Activated naive CD4-positive, alpha-beta T cell treated with anti-CD3 and anti-CD28 coated beads, Interleukin-2, amount 50 U/mL, for 72 hours (primary cell): ENCODE measurements at regions not wholly inside any gene's neighbourhood (a gene's known extent, or its start where the extent isn't known, plus 50 kb on each side); places are given as distances from the start of the nearest gene placed in this dataset.

Experiments
- ATAC-seq, 2 donors: fragments of 150-1000 bp; cut with Tn5 transposase; 2 replicates each; pipeline ENCODE4 v1.10.0; 2021; ENCODE audit warnings: mild to moderate bottlenecking in 2 of 2, moderate library complexity in 2 of 2
- DNase-seq, 2 donors: peaks; one replicate each; pipeline ENCODE4 v3.0.0; 2021 to 2022; ENCODE audit warnings: low spot score in 2 of 2
- H3K27ac Mint-ChIP-seq, 2 donors: one replicate each; pipeline ENCODE4 v1.8.0; 2022; ENCODE audit warnings: mild to moderate bottlenecking in 2 of 2, mixed read lengths in 2 of 2
- H3K36me3 Mint-ChIP-seq, 2 donors: one replicate each; pipeline ENCODE4 v1.8.0; 2022; ENCODE audit warnings: mixed read lengths in 2 of 2
- H3K9me3 Mint-ChIP-seq, 2 donors: one replicate each; pipeline ENCODE4 v1.8.0; 2022; ENCODE audit warnings: mixed read lengths in 2 of 2

- ATAC-seq (no peak), DNase-seq (no peak)
- Mint-ChIP-seq H3K27ac (no peak overlapping the region), H3K36me3 (no peaks in the 10 kb centered on the region), H3K9me3 (no peaks in the 10 kb centered on the region)
Observed at GRCh38 chr11:116244889-116245288, 527.9 kb downstream of the BUD13 start.

- H3K9me3 Mint-ChIP-seq, result no peaks in the 10 kb centered on the region
- ATAC-seq (no peak), DNase-seq (no peak)
- no peaks in the 10 kb centered on the region for H3K36me3 Mint-ChIP-seq
- H3K27ac Mint-ChIP-seq, result no peak overlapping the region
Observed at GRCh38 chr11:116244439-116244838, 528.3 kb downstream of the BUD13 start.

- DNase-seq (no peak), ATAC-seq (no peak)
- Mint-ChIP-seq H3K36me3 (no peaks in the 10 kb centered on the region), H3K9me3 (no peaks in the 10 kb centered on the region), H3K27ac (no peak overlapping the region)
Observed at GRCh38 chr11:116243991-116244390, 528.8 kb downstream of the BUD13 start.

- no peak overlapping the region for H3K27ac Mint-ChIP-seq
- no peaks in the 10 kb centered on the region for H3K36me3 Mint-ChIP-seq
- ATAC-seq, result no peak
- H3K9me3 Mint-ChIP-seq, result no peaks in the 10 kb centered on the region
- DNase-seq, result no peak
Observed at GRCh38 chr11:116242006-116242405, 530.8 kb downstream of the BUD13 start.

- ATAC-seq, result no peak
- Mint-ChIP-seq H3K36me3 (no peaks in the 10 kb centered on the region), H3K9me3 (no peaks in the 10 kb centered on the region)
Observed at GRCh38 chr11:116240710-116241109, 532.1 kb downstream of the BUD13 start.

GRCh38 chr11:116239247-116239646, 533.5 kb downstream of the BUD13 start:
- H3K27ac Mint-ChIP-seq, result no peak overlapping the region
- DNase-seq (no peak), ATAC-seq (no peak)
- H3K36me3 Mint-ChIP-seq, result no peaks in the 10 kb centered on the region
- no peaks in the 10 kb centered on the region for H3K9me3 Mint-ChIP-seq

More at GRCh38 chr11:116240710-116241109, 532.1 kb downstream of the BUD13 start:
- H3K27ac Mint-ChIP-seq, result no peak overlapping the region
- no peak for DNase-seq

- DNase-seq (no peak), ATAC-seq (no peak)
- no peak overlapping the region for H3K27ac Mint-ChIP-seq
- H3K36me3 Mint-ChIP-seq, result no peaks in the 10 kb centered on the region
- no peaks in the 10 kb centered on the region for H3K9me3 Mint-ChIP-seq
Observed at GRCh38 chr11:116234989-116235568, 537.7 kb downstream of the BUD13 start.

- H3K36me3 Mint-ChIP-seq, result no peaks in the 10 kb centered on the region
- ATAC-seq, result no peak
- DNase-seq, result no peak
- H3K9me3 Mint-ChIP-seq, result no peaks in the 10 kb centered on the region
- no peak overlapping the region for H3K27ac Mint-ChIP-seq
Observed at GRCh38 chr11:116233561-116233960, 539.2 kb downstream of the BUD13 start.

- Mint-ChIP-seq H3K9me3 (peaks cover 0 to 3% of the 10 kb centered on the region in 2 donors), H3K27ac (no peak overlapping the region), H3K36me3 (no peaks in the 10 kb centered on the region)
- no peak for DNase-seq
- no peak for ATAC-seq
Observed at GRCh38 chr11:116232364-116232828, 540.4 kb downstream of the BUD13 start.

- ATAC-seq, result no peak
- Mint-ChIP-seq H3K36me3 (no peaks in the 10 kb centered on the region), H3K27ac (no peak overlapping the region), H3K9me3 (peaks cover 0 to 3% of the 10 kb centered on the region in 2 donors)
- no peak for DNase-seq
Observed at GRCh38 chr11:116231543-116231942, 541.2 kb downstream of the BUD13 start.

- ATAC-seq, result no peak
- no peak overlapping the region for H3K27ac Mint-ChIP-seq
- H3K9me3 Mint-ChIP-seq, result peaks cover 0 to 3% of the 10 kb centered on the region in 2 donors
- H3K36me3 Mint-ChIP-seq, result no peaks in the 10 kb centered on the region
- no peak for DNase-seq
Observed at GRCh38 chr11:116230438-116230837, 542.3 kb downstream of the BUD13 start.

GRCh38 chr11:116229236-116229970, 543.4 kb downstream of the BUD13 start:
- DNase-seq (no peak), ATAC-seq (no peak)
- H3K27ac Mint-ChIP-seq, result no peak overlapping the region

GRCh38 chr11:116226731-116227130, 546.1 kb downstream of the BUD13 start:
- Mint-ChIP-seq H3K36me3 (no peaks in the 10 kb centered on the region), H3K9me3 (peaks cover 0 to 3% of the 10 kb centered on the region in 2 donors), H3K27ac (no peak overlapping the region)
- ATAC-seq, result no peak
- no peak for DNase-seq

More at GRCh38 chr11:116229236-116229970, 543.4 kb downstream of the BUD13 start:
- H3K36me3 Mint-ChIP-seq, result no peaks in the 10 kb centered on the region
- H3K9me3 Mint-ChIP-seq, result peaks cover 0 to 3% of the 10 kb centered on the region in 2 donors

GRCh38 chr11:116225784-116226585, 546.8 kb downstream of the BUD13 start:
- no peak for DNase-seq
- Mint-ChIP-seq H3K9me3 (peaks cover 0 to 3% of the 10 kb centered on the region in 2 donors), H3K36me3 (no peaks in the 10 kb centered on the region), H3K27ac (no peak overlapping the region)
- no peak for ATAC-seq

GRCh38 chr11:116225236-116225635, 547.6 kb downstream of the BUD13 start:
- no peaks in the 10 kb centered on the region for H3K36me3 Mint-ChIP-seq
- ATAC-seq, result no peak
- DNase-seq, result no peak
- peaks cover 0 to 3% of the 10 kb centered on the region in 2 donors for H3K9me3 Mint-ChIP-seq
- no peak overlapping the region for H3K27ac Mint-ChIP-seq

- Mint-ChIP-seq H3K9me3 (peaks cover 0 to 3% of the 10 kb centered on the region in 2 donors), H3K27ac (no peak overlapping the region), H3K36me3 (no peaks in the 10 kb centered on the region)
- no peak for DNase-seq
- no peak for ATAC-seq
Observed at GRCh38 chr11:116224889-116225200, 547.9 kb downstream of the BUD13 start.

- peak in 1 of 2 donors; percentile 49 for DNase-seq
- Mint-ChIP-seq H3K36me3 (no peaks in the 10 kb centered on the region), H3K27ac (no peak overlapping the region), H3K9me3 (peaks cover 0 to 3% of the 10 kb centered on the region in 2 donors)
- ATAC-seq, result peak in 1 of 2 donors; percentile 47
Observed at GRCh38 chr11:116224154-116224888, 548.5 kb downstream of the BUD13 start.
